OCI-LY7 (cell line): ENCODE measurements at regions not wholly inside any gene's neighbourhood (a gene's known extent, or its start where the extent isn't known, plus 50 kb on each side); places are given as distances from the start of the nearest gene placed in this dataset.
"Not testable (repeated sequence)": the region's sequence is repeated elsewhere in the genome, so short reads cannot be mapped to it uniquely, and the experiment has no call there.

Source experiments
- BruUV-seq: library from RNA; stranded (reverse); fragments of 400-500 nt; replicated peaks from 2 replicates; lab custom pipeline; 2021; lab: Mats Ljungman, UMichigan
- CTCF ChIA-PET: fragments of 300-600 bp; sonication (Branson Sonifier 250); formaldehyde crosslinking; loops from one replicate; lab custom pipeline; 2022; ENCODE audit warnings: antibody characterized with exemption; ENCODE audit not compliant: unreplicated experiment; lab: Charles Lee
- POLR2A ChIA-PET: fragments of 300-600 bp; sonication (Branson Sonifier 250); formaldehyde crosslinking; loops from one replicate; lab custom pipeline; 2022; ENCODE audit warnings: antibody characterized with exemption; lab: Charles Lee
- DNase-seq: peaks from one replicate; pipeline ENCODE4 v3.0.0-alpha.2; 2015; ENCODE audit warnings: low spot score
- H2AFZ ChIP-seq: fragments of 200-600 bp; sonication (generic), shearing (Covaris generic); 2 replicates; pipeline ENCODE4 v1.6.1; 2014; ENCODE audit warnings: mild to moderate bottlenecking, antibody characterized with exemption, low read length, moderate library complexity
- H3K27ac ChIP-seq: fragments of 200-600 bp; sonication (generic); 2 replicates; pipeline ENCODE4 v1.5.1; 2014; ENCODE audit warnings: mixed run types, low read depth, mild to moderate bottlenecking, moderate library complexity, low read length, inconsistent platforms; ENCODE audit not compliant: poor library complexity, severe bottlenecking
- H3K36me3 ChIP-seq: fragments of 200-600 bp; sonication (generic); 2 replicates; pipeline ENCODE4 v1.6.1; 2014; ENCODE audit warnings: mild to moderate bottlenecking, antibody characterized with exemption, low read length, moderate library complexity, mixed read lengths; ENCODE audit not compliant: insufficient read depth
- H3K4me1 ChIP-seq: fragments of 200-600 bp; sonication (generic); 2 replicates; pipeline ENCODE4 v1.5.1; 2014; ENCODE audit warnings: mild to moderate bottlenecking, low read length; ENCODE audit not compliant: insufficient read depth, poor library complexity, severe bottlenecking
- H3K4me2 ChIP-seq: fragments of 200-600 bp; sonication (generic); 2 replicates; pipeline ENCODE4 v1.6.1; 2014; ENCODE audit warnings: mild to moderate bottlenecking, low read length
- H3K4me3 ChIP-seq: fragments of 200-600 bp; sonication (generic); 2 replicates; pipeline ENCODE4 v1.5.1; 2014; ENCODE audit warnings: mild to moderate bottlenecking, low read depth, low read length; ENCODE audit not compliant: poor library complexity, severe bottlenecking
- H3K79me2 ChIP-seq: fragments of 200-600 bp; sonication (generic); 2 replicates; pipeline ENCODE4 v1.6.1; 2016; ENCODE audit warnings: low read depth, mild to moderate bottlenecking, low read length, moderate library complexity, mixed read lengths; ENCODE audit not compliant: insufficient read depth
- H3K9me2 ChIP-seq: fragments of 200-600 bp; sonication (generic); 2 replicates; pipeline ENCODE4 v1.6.1; 2016; ENCODE audit warnings: mild to moderate bottlenecking, low read length, mixed read lengths; ENCODE audit not compliant: insufficient read depth
- H3K9me3 ChIP-seq: fragments of 200-600 bp; sonication (generic); 2 replicates; pipeline ENCODE4 v1.6.1; 2014; ENCODE audit warnings: mild to moderate bottlenecking, mixed run types, low read length, mixed read lengths
- H4K20me1 ChIP-seq: fragments of 200-600 bp; sonication (generic); 2 replicates; pipeline ENCODE4 v1.6.1; 2014; ENCODE audit warnings: mild to moderate bottlenecking, antibody characterized with exemption, low read length, moderate library complexity, mixed read lengths; ENCODE audit not compliant: insufficient read depth
- EZH2phosphoT487 ChIP-seq: fragments of 200-600 bp; sonication (generic); IDR thresholded peaks from 2 replicates; pipeline ENCODE4 v1.6.1; 2018; ENCODE audit warnings: low read depth, borderline replicate concordance, mild to moderate bottlenecking, mixed run types, antibody characterized with exemption, low read length, moderate library complexity, mixed read lengths
- intact Hi-C: fragments of 100-400 bp; cut with micrococcal nuclease; formaldehyde crosslinking; loops from one replicate; pipeline ENCODE4 v1.10.0; 2022; ENCODE audit not compliant: unreplicated experiment
- TF ChIP-seq, protein P1 (sequence below): fragments of 200-600 bp; sonication (generic); conservative IDR thresholded peaks from 2 replicates; pipeline ENCODE4 v1.5.1; 2014; ENCODE audit warnings: mild to moderate bottlenecking, antibody characterized with exemption, low read length, moderate library complexity, mixed read lengths

DNA sequence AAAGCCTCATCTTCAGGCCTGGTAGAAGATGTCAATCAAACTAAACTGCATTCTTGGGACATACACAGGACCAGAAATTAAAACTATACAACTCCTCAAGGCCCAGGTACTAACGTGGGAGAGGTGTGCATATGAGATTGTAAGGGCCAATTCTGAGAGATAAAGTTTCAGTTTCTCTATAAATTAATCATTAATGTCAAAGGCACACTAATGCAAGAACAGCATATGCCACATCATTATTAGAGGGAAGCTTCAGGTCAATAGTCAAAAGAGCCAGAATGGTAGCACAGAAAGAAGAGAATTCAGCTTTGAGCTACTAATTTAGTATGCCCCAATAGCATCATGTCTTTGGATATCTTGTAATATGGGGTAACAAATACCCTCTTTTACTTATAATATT is 744.9 kb upstream of the MGAT4C start:
- Histone ChIP-seq H2AFZ (no peak overlapping the region), H3K4me3 (no peak overlapping the region), H3K4me2 (no peak overlapping the region), H3K79me2 (no peaks in the 10 kb centered on the region), H3K9me2 (no peaks in the 10 kb centered on the region), H3K36me3 (no peaks in the 10 kb centered on the region), H3K27ac (no peak overlapping the region), H4K20me1 (no peaks in the 10 kb centered on the region), H3K4me1 (no peaks in the 10 kb centered on the region), H3K9me3 (no peaks in the 10 kb centered on the region)
- TF ChIP-seq, protein P1, sequence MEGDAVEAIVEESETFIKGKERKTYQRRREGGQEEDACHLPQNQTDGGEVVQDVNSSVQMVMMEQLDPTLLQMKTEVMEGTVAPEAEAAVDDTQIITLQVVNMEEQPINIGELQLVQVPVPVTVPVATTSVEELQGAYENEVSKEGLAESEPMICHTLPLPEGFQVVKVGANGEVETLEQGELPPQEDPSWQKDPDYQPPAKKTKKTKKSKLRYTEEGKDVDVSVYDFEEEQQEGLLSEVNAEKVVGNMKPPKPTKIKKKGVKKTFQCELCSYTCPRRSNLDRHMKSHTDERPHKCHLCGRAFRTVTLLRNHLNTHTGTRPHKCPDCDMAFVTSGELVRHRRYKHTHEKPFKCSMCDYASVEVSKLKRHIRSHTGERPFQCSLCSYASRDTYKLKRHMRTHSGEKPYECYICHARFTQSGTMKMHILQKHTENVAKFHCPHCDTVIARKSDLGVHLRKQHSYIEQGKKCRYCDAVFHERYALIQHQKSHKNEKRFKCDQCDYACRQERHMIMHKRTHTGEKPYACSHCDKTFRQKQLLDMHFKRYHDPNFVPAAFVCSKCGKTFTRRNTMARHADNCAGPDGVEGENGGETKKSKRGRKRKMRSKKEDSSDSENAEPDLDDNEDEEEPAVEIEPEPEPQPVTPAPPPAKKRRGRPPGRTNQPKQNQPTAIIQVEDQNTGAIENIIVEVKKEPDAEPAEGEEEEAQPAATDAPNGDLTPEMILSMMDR, result no peak
- no peak for TF ChIP-seq EZH2phosphoT487
- ChIA-PET POLR2A (no interaction called here), CTCF (no interaction called here)
- BruUV-seq, result no TSS peak
- intact Hi-C loops, result no loop called here
- no peak for DNase-seq

GRCh38 chr12:86985298-86985697 is 729.1 kb upstream of the MGAT4C start:
- TF ChIP-seq, protein P1, result no peak
- TF ChIP-seq EZH2phosphoT487, result no peak
- Histone ChIP-seq H3K36me3 (no peaks in the 10 kb centered on the region), H2AFZ (no peak overlapping the region), H3K4me3 (no peak overlapping the region), H4K20me1 (no peaks in the 10 kb centered on the region), H3K4me2 (no peak overlapping the region), H3K79me2 (no peaks in the 10 kb centered on the region), H3K9me2 (no peaks in the 10 kb centered on the region), H3K27ac (no peak overlapping the region), H3K9me3 (no peaks in the 10 kb centered on the region), H3K4me1 (no peaks in the 10 kb centered on the region)
- no TSS peak for BruUV-seq
- POLR2A ChIA-PET, result no interaction called here
- CTCF ChIA-PET, result no interaction called here
- no peak for DNase-seq
- intact Hi-C loops, result no loop called here

DNA sequence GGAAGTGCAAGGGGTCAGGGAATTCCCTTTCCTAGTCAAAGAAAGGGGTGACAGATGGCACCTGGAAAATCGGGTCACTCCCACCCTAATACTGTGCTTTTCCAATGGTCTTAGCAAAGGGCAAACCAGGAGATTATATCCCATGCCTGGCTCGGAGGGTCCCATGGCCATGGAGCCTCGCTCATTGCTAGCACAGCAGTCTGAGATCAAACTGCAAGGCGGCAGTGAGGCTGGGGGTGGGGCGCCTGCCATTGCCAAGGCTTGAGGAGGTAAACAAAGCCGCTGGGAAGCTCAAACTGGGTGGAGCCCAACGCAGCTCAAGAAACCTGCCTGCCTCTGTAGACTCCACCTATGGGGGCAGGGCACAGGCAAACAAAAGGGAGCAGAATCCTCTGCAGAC is 714.4 kb upstream of the MGAT4C start:
- H4K20me1 ChIP-seq, H3K36me3 ChIP-seq, intact Hi-C loops, H3K4me3 ChIP-seq, H2AFZ ChIP-seq, H3K27ac ChIP-seq, DNase-seq, CTCF ChIA-PET, H3K4me2 ChIP-seq, H3K4me1 ChIP-seq, H3K9me2 ChIP-seq, BruUV-seq, POLR2A ChIA-PET, H3K9me3 ChIP-seq, H3K79me2 ChIP-seq: not testable (repeated sequence)
